Stimulated activated CD4-positive, alpha-beta T cell treated with anti-CD3 and anti-CD28 coated beads, Interleukin-1b, Interleukin-23, amount 100 ng/mL, for 4 hours (primary cell): ENCODE measurements at regions not wholly inside any gene's neighbourhood (a gene's known extent, or its start where the extent isn't known, plus 50 kb on each side); places are given as distances from the start of the nearest gene placed in this dataset.

Source experiments
- DNase-seq, 2 donors: peaks; one replicate each; pipeline ENCODE4 v3.0.0-alpha.2; 2020; ENCODE audit warnings: low read depth in 2 of 2

DNA sequence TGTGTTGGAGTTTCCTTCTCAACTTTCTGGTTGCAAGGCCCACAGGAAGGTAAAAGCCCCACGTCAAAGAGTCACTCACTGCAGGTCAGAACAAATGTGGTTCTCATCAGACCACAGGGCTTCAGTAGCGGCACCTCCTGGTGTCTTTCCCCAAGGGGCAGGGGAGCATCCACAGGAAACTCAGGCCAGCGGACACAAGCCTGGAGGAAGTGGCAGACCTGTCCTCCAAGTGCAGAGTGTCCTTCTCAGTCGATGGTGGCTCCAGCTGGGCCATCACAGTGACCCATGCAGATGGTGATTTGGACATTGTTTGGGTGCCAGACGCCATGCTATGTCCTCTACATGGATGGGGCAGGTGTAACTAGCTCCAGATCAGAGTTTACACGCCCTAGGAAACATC is 84.9 kb downstream of the ACKR3 start:
- no peak for DNase-seq

- no peak for DNase-seq
These were observed 86.5 kb downstream of the ACKR3 start for GRCh38 chr2:236656166-236656565.

DNA sequence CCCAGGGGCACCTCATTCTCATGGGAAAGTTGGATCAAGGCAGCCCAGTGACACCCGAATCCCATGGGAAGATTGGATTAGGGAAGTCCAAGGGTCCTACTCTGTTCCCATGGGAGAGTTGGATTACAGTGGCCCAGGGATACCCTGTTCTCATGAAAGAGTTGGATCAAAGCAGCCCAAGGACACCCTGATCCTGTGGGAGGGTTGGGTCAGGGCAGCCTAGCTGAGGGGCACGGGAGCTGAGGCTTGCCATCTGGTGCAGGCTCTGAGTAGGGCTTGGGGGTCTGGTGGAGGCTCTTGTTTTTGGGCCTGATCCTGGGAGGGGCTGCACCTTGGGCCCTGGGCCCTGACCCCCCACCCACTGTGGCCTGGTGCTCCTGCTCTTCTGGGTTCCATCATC is 87.1 kb downstream of the ACKR3 start:
- no peak for DNase-seq

- no peak for DNase-seq
These were observed 87.6 kb downstream of the ACKR3 start for GRCh38 chr2:236657215-236657614.

DNA sequence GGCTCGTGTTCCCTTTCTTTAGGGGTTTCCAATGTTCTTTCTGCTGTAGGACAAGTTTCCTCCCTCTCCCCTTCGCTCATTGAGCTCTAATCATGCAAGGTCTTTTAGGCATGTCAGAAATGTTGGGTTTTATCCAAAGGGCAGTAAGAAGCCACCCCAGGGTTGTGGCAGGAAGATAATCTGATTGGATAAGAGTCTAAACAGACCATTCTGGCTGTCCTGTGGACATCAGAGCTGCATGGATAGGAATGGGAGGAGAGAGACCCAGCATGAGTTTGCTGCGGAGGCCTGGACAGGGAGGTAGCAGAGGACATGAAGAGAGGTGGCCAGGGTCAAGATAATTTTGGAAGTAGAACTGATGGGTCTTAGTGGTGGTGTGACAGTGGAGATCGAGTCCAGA is 88.2 kb downstream of the ACKR3 start:
- no peak for DNase-seq

GRCh38 chr2:236658974-236659757 is 89.5 kb downstream of the ACKR3 start:
- DNase-seq, result no peak

GRCh38 chr2:236659758-236660150 is 90.1 kb downstream of the ACKR3 start:
- DNase-seq, result no peak

GRCh38 chr2:236661061-236661761 is 91.6 kb downstream of the ACKR3 start:
- DNase-seq, result no peak

GRCh38 chr2:236661762-236662110 is 92.1 kb downstream of the ACKR3 start:
- no peak for DNase-seq

DNA sequence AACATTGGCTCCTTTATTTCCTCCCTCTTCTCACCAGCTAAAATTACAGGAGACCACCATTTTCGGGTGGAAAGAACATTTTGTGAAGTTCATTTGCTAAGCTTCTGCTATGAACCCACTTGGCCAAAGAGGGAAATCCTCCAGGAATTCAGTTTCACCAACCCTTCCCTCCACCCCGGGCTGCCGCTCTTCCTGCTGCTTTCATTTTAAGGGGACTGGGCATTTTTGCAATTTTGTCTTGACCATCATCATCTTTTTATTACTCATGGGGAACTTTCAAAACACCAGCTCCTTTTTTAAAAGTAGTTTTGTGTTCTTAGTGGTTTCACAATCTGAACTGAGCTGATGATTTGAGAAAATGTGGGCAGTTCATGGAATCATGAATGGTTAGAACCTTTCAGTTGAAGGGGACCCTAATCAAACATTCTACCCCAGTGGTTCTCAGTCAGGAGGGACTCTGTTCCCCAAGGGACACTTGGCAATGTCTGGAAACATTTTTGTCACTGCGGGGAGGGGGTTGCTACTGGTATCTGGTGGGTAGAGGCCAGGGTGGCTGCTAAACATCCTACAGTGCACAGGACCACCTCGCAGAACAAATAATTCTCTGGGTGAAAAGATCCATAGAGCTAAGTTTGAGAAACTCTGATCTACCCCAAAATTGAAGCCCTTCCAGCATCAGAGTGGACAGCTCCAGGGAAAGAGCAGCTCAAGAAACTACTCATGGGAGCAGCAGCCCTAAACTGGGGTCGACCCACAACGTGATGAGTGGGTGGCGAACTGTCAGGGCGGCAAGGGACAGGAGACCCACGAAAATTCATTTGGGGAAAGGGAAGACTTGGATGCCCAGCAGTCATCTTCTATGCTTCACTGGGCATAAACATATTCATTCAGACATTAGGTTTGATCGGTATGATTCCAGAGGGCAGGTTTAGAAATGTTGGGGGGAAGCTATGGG is 92.9 kb downstream of the ACKR3 start:
- DNase-seq, result no peak

DNA sequence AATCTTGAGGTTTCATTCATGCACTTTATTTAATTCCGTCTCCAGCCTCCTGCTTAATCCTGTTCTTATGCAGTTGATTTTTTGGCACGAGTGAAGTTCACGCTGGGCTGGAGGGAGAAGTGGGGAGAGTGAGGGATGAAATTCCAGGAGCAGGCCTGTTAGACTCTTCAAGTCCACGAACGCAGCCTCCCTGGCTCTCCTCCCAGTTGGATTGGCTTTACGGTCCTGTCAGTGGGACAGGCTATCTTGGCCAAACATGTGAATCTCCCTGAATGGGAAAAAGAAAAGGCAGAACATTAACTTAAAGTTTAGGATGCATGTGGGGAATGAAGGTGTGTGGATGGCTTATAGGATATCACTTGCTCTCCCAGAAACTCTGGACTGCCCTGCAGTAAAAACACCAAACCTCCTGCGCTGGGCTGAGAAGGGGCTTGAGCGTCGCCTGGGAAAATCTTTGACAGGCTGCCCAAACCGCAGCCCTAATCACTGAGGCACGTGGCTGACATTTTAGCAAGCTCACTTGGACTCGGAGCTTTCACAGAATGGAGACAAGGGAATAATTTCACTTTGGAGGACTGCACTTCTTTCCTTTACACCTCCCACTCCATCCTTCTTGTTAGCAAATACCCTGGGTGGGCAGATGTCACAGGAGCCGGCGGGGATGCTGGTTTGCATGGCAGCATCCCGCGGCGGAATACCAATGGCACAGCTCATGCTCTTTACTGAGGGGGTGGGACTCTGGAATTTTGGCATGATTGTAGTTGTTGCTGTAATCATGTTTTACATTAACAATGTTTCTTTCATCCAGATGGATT is 93.9 kb downstream of the ACKR3 start:
- DNase-seq, result no peak

- DNase-seq, result no peak
These were observed 94.5 kb downstream of the ACKR3 start for GRCh38 chr2:236664136-236664535.

- no peak for DNase-seq
These were observed 95.5 kb downstream of the ACKR3 start for GRCh38 chr2:236665101-236665500.

GRCh38 chr2:236665572-236666118 is 96.0 kb downstream of the ACKR3 start:
- no peak for DNase-seq

GRCh38 chr2:236666646-236667204 is 97.1 kb downstream of the ACKR3 start:
- DNase-seq, result no peak

DNA sequence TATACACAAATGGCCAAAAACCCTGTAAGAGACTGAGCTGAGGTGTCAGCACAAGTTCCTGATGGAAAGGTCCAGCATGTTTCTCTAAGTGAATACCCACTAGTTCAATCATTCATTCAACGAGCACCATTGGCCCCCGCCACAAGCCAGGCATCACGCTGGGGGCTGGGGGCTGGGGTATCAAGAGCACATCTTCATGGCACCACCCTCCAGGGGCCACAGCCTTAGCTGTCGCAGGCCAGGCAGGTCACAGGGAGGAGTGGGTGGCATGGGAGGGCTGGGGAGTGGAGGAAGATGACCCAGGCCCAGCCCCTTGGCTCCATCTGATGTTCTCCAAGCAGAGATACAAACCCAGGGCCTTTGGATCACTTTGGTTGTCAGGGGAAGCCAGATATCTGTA is 97.9 kb downstream of the ACKR3 start:
- DNase-seq, result no peak

- no peak for DNase-seq
These were observed 98.9 kb downstream of the ACKR3 start for GRCh38 chr2:236668531-236668969.

GRCh38 chr2:236670235-236670620 is 100.6 kb downstream of the ACKR3 start:
- no peak for DNase-seq

GRCh38 chr2:236671896-236672562 is 102.4 kb downstream of the ACKR3 start:
- no peak for DNase-seq

DNA sequence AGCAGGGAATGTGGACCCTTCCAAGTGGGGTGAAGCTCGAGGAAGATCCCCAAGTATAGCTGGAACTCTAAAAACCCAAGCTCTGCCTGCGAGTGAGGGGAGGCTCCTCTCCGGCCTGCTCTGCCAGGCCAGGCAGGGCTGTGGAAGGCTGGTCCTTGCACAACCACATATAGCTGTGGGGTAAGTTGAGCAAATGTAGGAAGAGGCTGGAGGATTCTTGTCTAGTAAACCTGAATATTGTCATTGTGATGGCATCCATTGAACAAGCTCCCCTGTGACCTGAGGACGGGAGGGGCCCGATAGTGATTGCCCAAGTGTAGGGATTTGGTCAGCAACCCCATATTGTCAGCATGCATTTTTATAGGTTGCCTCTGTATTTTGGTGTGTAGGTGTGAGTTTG is 103.0 kb downstream of the ACKR3 start:
- no peak for DNase-seq
